Astrocyte (in vitro differentiated cells and primary cell): ENCODE measurements at regions not wholly inside any gene's neighbourhood (a gene's known extent, or its start where the extent isn't known, plus 50 kb on each side); places are given as distances from the start of the nearest gene placed in this dataset.

Experiments used
- CTCF ChIP-seq: IDR thresholded peaks from 2 replicates; pipeline ENCODE4 v1.5.1; 2011; ENCODE audit warnings: low read depth, mild to moderate bottlenecking, inconsistent platforms, low read length, moderate library complexity; ENCODE audit not compliant: insufficient read depth
- EZH2 ChIP-seq: IDR thresholded peaks from 2 replicates; pipeline ENCODE4 v1.6.1; 2012; ENCODE audit warnings: mild to moderate bottlenecking, low read length, inconsistent platforms; ENCODE audit not compliant: insufficient read depth

DNA sequence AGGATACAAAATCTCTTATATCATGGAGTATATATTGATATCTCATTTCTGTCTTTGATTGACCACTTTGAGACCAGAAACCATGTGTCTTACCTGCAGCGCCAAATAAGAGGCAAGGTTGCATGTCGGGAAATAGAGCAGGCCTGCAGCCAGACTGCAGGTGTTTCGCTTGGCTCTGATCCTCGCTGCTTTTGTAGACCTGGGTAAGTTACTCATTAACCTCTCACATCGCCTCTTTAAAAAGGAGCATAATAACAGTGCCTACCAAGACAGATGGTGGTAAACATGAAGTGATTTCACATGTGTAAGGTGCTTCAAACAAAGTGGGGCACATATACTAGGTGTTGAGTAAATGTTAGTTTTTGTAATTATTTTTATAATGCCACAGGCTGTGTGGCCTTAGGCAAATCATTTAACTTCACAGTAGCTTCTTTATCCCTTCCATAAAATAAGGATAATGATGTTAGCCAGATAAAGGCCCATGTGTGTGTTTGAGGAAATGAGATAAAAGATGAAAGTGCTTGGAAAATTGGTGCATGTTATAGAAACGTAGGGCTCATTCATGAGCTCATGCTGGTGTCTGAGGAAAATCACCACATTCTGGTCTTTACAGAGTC lies 248.8 kb upstream of the MAP3K7 start:
- TF ChIP-seq EZH2 = no peak
- TF ChIP-seq CTCF = no peak
